ENCODE measurements at regions not wholly inside any gene's neighbourhood (a gene's known extent, or its start where the extent isn't known, plus 50 kb on each side); places are given as distances from the start of the nearest gene placed in this dataset.

- TF ChIP-seq POLR2AphosphoS5 (IDR thresholded peaks at IDR 0.05) (no peak), CTCF (IDR thresholded peaks at IDR 0.05) (no peak), EP300 (IDR thresholded peaks at IDR 0.05) (no peak)
These were observed 349.0 kb downstream of the CBLN4 start for GRCh38 chr20:55656231-55656775.
